HG03103 (cell line): ENCODE measurements at regions not wholly inside any gene's neighbourhood (a gene's known extent, or its start where the extent isn't known, plus 50 kb on each side); places are given as distances from the start of the nearest gene placed in this dataset.

Source experiments
- ATAC-seq: cut with Tn5 transposase; IDR thresholded peaks from one replicate; pipeline ENCODE4 v1.9.1; 2021; ENCODE audit warnings: low read depth; ENCODE audit not compliant: unreplicated experiment

DNA sequence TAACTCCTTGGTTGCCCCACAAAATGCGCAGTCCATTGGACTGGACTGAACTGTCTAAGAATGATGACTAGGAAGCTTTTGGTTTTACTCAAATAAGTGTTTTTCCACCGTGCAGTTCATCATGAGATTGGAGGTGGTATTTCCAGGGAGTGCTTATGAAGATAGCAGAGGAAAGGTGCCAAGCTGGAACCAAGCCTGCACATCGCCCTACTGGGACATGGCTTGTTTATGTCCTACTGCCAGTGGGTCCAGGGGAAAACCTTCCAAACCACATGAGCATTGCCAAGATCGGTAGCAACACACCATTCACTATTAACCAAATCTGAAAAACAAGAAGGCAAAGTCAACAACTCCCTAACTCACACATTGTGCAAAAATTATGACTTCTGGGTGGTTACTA lies 54.7 kb upstream of the DSCAM start:
- ATAC-seq = no peak

DNA sequence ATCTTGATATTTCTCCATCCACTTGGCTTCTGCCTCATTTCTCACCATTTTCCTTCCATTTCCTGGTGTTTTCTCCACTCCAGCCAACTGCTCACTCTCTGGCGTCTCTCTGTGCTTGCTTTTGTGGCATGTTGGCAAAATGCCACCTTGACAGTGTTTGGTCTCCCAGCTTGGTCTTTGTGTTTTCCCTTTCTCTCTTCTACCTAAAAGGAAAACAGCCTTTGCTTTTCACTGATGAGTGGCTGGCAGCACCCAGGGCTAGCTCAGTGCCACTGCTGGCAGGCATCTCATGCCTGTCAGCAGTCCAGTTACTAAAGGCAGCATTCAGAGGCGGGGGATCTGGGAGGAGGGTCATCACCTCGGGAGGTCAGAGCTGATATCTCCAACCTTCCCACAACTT lies 55.3 kb upstream of the DSCAM start:
- no peak for ATAC-seq

DNA sequence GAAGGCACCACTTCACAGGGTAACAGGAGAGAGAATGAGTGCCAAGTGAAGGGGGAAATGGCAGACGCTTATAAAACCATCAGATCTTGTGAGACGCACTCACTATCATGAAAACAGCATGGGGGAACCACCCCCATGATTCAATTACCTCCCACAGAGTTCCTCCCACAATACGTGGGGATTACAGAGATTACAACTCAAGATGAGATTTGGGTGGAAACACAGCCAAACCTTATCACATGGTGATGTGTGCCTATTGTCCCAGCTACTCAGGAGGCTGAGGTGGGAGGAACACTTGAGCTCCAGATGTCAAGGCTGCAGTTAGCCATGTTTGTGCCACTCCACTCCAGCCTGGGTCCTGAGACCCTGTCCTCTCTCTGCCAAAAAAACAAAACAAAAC lies 56.0 kb upstream of the DSCAM start:
- ATAC-seq = no peak

GRCh38 chr21:40905251-40905650 lies 58.3 kb upstream of the DSCAM start:
- no peak for ATAC-seq

- no peak for ATAC-seq
These were observed 65.4 kb upstream of the DSCAM start for GRCh38 chr21:40912375-40912774.

DNA sequence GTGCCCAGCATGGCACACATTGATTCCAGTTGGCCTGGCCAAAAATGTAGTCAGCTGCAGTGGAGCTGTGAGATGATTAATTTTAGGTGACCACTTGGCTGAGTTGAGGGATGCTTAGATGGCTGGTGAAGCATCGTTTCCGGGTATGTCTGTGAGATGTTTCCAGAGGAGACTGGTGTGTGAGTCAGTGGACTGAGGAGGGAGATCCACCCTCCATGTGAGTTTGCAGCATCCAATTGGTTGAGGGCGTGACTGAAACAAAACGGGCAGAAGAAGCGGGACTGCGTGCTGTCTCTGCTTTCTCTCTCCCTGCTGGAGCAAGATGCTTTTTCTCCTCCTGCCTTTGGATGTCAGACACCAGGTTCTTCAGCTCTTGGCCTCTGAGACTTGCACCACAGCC lies 68.2 kb upstream of the DSCAM start:
- ATAC-seq = no peak

GRCh38 chr21:40923407-40923806 lies 76.4 kb upstream of the DSCAM start:
- ATAC-seq = no peak

DNA sequence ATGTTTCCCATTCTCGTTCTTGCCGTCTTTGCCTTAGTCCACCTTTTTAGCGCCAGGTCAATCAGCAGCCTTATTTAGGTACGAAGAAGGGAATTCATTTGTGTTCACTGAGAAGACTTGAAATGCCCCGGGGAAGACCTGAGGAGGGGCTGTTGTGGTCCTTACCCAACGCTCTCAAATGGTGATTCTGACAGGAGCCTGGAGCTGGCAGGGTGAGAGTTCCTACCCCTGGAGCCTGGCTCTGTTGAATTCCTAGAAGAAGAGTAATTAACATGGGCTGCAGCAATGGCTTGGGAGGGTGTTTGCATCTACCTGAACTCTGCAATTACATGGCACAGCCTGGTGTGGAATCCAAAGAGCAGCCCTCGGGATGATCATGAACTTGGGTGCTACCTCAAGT lies 76.9 kb upstream of the DSCAM start:
- ATAC-seq = no peak

GRCh38 chr21:40924641-40925040 lies 77.7 kb upstream of the DSCAM start:
- no peak for ATAC-seq

- ATAC-seq = no peak
These were observed 79.3 kb upstream of the DSCAM start for GRCh38 chr21:40926238-40926637.

DNA sequence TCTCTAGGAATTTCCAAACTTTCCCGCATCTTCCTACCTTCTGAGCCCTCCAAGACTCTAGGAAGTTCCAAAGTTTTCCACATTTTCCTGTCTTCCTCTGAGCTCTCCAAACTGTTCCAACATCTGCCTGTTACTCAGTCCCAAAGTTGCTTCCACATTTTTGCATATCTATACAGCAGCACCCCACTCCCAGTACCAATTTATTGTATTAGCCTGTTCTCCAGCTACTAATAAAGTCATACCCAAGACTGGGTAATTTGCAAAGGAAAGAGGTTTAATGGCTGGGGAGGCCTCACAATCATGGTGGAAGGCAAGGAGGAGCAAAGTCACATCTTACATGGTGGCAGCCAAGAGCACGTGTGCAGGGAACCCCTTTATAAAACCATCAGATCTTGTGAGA lies 82.9 kb upstream of the DSCAM start:
- ATAC-seq = no peak

GRCh38 chr21:40931197-40931596 lies 84.2 kb upstream of the DSCAM start:
- no peak for ATAC-seq

GRCh38 chr21:40936178-40936577 lies 89.2 kb upstream of the DSCAM start:
- ATAC-seq = no peak

DNA sequence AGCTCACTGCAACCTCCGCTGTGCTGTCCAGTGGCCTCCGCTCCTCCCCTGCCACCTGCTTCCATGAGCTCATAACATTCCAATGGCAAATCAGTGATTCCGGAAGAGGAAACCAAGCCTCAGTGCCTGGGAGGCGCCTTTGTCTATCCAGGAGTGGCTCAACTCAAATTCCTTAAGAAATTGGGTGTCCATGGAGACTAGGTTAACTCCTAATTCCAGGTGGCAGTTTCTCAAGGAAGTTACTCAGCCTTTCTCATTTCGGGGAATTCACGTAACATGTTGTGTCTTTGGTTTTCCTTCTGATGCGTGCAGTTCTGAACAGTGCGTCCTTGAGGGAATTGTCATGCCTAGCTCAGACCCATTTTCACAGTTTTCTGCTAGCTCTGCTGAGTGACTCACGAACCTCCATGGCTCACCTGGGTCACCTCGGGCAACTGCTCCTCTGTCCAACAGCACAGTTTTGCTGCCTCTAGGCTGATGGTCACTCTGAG lies 89.9 kb upstream of the DSCAM start:
- no peak for ATAC-seq

DNA sequence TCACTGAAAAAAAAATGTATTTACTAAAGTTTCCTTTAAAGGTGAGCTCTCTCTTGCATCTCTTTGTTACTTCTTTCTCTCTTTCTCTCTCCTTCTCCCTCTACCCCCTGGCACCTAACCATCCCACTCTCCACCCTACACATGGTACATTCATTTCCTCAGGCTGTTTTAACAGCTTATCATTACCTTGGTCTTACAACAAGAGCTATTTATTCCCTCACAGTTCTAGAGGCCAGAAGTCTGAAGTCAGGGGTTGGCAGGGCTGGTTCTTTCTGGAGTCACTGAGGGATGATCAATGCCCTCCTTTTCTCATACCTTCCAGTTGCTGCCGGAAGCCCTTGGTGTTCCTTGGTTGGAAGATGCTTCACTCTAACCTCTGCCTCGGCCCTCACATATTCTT lies 91.1 kb upstream of the DSCAM start:
- no peak for ATAC-seq

DNA sequence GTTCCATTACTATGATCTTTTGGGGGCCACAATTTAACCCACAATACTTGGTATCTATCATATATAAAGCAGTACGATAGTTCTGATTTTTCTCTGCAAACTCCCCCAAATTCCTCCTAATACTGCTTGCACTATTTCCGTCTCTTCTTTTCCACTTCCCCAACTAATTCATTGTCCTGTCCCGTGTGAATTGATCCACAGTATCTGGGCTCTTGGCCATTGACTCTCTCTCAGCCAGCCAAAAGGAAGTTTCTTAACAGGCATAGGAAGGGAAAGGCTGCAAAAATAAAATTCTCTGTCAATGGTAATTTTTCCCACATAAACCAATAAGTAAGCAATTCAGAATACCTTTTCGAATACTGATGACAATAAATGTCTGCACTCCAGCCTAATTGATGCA lies 91.7 kb upstream of the DSCAM start:
- no peak for ATAC-seq

GRCh38 chr21:40947713-40948112 lies 100.8 kb upstream of the DSCAM start:
- ATAC-seq = no peak

DNA sequence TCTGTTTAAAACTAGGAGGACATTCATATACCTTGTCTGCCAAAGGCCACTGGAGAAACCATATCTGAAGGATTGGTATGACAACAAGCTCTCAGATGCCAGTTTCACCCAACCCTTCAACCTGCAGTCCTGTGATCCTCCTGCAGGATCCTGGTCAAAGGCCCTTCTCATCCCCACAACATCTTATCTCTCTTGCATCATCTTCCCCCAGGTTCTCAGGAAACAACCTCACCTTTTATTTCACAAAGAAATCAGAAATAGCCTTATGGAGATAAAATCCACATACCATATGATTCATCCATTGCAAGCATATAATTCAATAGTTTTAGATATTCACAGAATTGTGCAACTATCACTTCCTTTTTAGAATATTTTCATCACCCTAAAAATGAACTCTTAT lies 104.0 kb upstream of the DSCAM start:
- ATAC-seq = no peak

DNA sequence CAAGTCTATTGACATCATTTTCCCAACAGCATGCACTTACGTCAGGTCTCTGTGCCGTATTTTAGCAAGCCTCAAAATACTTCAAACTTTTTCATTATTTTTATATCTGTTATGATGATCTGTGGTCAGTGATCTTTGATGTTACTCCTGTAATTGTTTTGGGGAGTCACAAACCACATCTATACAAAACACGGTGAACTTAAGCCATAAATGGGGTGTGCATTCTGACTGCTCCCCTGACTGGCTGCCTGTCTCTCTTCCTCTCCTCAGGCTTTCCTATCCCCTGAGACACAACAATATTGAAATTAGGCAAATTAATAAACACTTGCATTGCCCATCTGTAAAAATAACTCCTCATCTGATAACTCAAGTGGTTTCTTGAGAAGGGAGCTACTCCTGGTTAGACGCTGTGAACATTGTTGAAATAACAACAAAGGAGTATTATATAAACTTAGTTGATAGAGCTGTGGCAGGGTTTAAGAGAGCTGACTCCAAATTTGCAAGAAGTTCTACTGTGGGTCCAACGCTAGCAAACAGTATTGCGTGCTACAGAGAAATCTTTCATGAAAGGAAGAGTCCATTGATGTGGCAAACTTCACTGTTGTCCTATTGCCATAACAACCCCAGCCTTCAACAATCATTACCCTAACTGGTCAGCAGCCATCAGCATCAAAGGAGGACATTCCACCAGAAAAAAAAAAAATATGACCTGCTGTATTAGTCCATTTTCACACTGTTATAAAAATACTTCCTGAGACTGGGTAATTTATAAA lies 105.8 kb upstream of the DSCAM start:
- ATAC-seq = no peak

DNA sequence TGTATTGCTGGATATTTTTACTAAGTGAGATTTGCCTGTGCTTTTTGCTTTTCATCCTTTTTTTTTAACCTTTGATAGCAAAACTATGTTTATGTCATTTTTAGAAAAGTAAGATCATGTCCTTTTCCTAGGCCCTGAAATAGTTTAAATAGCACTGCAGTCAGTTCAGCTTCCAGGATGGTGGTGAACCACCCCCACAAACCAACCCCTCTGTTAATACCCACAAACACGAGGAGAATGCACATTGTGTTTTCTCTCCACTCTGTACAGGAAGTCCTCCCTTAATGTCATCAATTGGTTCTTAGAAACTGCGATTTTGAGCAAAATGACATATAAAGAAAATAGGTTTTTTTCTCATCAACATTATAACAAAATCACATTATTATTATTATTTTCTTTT lies 117.7 kb upstream of the DSCAM start:
- ATAC-seq = no peak

DNA sequence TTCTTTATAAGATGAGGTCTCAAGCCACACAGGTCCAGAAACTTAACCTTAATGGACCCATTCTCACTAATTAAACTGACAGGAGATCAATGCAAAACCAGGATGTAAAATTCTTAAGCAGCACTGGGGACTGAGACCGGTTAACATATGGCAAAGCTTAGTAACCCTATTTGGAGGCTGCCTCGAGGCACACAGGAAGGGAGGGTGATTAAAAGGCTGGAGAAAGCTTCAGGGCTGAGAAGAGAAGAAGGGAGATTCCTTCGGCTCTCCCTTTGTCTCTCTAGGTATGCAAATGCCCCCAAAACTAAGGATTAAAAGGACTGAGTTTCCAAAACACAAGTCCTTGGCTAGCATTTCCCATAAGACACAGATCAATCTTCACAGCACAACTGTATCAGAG lies 120.8 kb upstream of the DSCAM start:
- no peak for ATAC-seq

- no peak for ATAC-seq
These were observed 125.2 kb upstream of the DSCAM start for GRCh38 chr21:40972151-40972550.
